ENCODE measurements at regions not wholly inside any gene's neighbourhood (a gene's known extent, or its start where the extent isn't known, plus 50 kb on each side); places are given as distances from the start of the nearest gene placed in this dataset.

DNA sequence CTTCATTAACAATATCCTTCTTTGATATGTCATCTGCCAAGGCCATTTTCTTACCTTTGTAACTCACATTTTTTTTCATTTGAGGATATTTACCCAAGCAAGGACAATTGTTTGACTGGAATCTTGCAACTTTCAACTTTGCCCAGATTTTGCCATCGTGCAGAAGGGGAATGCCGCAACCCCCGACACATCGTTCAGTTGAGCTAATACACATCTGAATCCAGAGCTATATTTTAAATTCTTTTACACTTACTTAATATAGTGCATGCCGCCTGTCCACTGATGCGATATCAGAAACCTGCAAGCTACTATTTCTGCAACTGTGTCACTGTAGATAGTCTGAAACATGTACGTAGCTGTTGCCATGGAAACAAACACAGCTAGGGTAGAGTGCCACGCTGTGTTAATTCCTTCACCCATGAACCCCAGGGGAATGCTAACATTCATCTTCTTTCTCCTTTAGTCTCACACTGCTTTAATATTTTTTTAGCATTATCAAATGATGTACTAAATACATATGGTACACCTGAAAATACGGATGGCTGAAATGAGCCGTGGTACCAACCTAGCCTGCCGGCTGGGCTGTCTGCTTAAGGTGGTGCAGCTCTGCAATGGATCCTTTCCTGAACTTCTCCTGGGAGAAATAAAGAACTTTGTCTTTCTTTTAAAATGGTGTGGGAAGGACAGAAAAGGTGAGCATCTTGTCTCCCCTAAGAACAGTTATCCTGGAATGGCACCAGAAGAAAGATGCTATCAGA, 77.0 kb upstream of the FOXN3 start:
- no peaks in the 10 kb centered on the region for H3K9me3 ChIP-seq

DNA sequence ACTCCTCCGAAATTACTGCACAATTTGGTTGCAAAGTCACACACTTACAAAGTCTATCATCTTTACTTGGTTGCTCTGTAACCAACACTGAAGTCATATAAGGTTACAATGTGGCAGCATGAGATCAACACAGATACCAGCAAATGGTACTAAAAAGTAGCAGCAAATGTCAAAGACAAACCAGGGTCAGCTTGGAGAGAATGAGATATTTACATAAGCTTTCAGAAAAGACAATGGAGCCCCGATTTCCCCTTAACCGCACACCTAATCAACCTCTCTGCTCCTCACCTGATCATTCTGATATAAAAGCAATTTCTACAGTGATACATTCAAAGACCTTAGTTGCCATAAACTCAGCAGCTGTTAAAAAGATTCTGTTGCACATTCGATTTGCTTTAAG, 76.4 kb upstream of the FOXN3 start:
- Histone ChIP-seq H3K9me3 (no peaks in the 10 kb centered on the region), H3K27ac (no peak overlapping the region), H3K27me3 (no peaks in the 10 kb centered on the region), H3K4me3 (no peak overlapping the region), H3K36me3 (no peaks in the 10 kb centered on the region), H3K4me1 (peaks cover 0 to 31% (median 13%) of the 10 kb centered on the region in 12 donors)
- 79 to 87% (median 84%) methylated on average over 4 of the region's 4 CpGs for WGBS, 4 donors
- TF ChIP-seq, protein P1, sequence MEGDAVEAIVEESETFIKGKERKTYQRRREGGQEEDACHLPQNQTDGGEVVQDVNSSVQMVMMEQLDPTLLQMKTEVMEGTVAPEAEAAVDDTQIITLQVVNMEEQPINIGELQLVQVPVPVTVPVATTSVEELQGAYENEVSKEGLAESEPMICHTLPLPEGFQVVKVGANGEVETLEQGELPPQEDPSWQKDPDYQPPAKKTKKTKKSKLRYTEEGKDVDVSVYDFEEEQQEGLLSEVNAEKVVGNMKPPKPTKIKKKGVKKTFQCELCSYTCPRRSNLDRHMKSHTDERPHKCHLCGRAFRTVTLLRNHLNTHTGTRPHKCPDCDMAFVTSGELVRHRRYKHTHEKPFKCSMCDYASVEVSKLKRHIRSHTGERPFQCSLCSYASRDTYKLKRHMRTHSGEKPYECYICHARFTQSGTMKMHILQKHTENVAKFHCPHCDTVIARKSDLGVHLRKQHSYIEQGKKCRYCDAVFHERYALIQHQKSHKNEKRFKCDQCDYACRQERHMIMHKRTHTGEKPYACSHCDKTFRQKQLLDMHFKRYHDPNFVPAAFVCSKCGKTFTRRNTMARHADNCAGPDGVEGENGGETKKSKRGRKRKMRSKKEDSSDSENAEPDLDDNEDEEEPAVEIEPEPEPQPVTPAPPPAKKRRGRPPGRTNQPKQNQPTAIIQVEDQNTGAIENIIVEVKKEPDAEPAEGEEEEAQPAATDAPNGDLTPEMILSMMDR (IDR thresholded peaks at IDR 0.05): no peak
- no peak for TF ChIP-seq POLR2A (IDR thresholded peaks at IDR 0.05)
- DNase-seq (no peak), ATAC-seq (no peak)
- intact Hi-C loops (cut with DNase I): loop anchor here in 1 of 10 donors (10.0 kb wide), 1 partner anchor 279 kb away; no protein-coding TSS in a partner anchor

More for the DNA sequence above, 77.0 kb upstream of the FOXN3 start:
- H3K27ac ChIP-seq: no peak overlapping the region
- intact Hi-C loops (cut with DNase I): loop anchor here in 1 of 10 donors (10.0 kb wide), 1 partner anchor 279 kb away; no protein-coding TSS in a partner anchor
- ATAC-seq: peak; percentile 49 to 72 (median 64)
- TF ChIP-seq POLR2A (IDR thresholded peaks at IDR 0.05): no peak
- TF ChIP-seq, protein P1 (IDR thresholded peaks at IDR 0.05): no peak
- H3K4me3 ChIP-seq: peak overlapping the region in 2 of 12 donors; percentile 4 to 18
- no peaks in the 10 kb centered on the region for H3K27me3 ChIP-seq
- no peak for DNase-seq
- no peaks in the 10 kb centered on the region for H3K36me3 ChIP-seq
- 47 to 63% (median 53%) methylated on average over 11 of the region's 11 CpGs for WGBS, 4 donors
- H3K4me1 ChIP-seq: peaks cover 0 to 31% (median 13%) of the 10 kb centered on the region in 12 donors

DNA sequence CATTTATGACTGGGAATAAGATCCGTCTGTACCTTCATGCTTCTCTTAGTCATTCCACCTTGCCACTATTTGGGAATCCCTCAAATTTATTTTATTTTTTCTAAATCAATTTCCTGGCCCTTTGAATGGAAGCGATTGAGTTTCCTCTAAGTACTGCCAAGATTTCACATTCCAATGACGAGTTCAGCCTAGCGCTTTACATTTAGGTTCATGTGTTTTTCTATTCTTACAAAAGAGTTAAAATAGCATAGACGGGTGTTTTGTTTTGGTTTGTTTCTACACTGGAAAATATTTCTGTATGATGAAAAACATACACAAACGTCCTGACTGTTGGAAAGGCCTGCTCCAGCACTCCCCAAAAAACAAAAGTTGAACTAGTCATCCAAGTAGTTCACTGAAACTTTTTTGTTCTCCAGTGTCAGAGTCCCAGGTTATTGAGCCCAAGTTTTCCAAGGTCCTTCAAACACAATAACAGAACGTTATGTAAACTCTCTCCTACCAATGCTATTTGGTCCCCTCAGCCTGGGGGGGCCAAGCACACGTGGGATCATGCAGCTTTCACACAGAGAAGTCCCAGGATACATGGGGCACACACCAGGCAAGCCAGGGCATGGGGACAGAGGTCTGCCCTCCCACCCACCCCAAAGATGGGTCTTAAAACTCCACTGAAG, 74.8 kb upstream of the FOXN3 start:
- intact Hi-C loops (cut with DNase I): loop anchor here in 1 of 10 donors (10.0 kb wide), 1 partner anchor 277 kb away; no protein-coding TSS in a partner anchor

More for the DNA sequence above, 74.8 kb upstream of the FOXN3 start:
- Histone ChIP-seq H3K4me3 (no peak overlapping the region), H3K36me3 (no peaks in the 10 kb centered on the region), H3K9me3 (no peaks in the 10 kb centered on the region), H3K27ac (no peak overlapping the region), H3K27me3 (no peaks in the 10 kb centered on the region), H3K4me1 (peaks cover 0 to 31% (median 13%) of the 10 kb centered on the region in 12 donors)
- ATAC-seq (no peak), DNase-seq (no peak)
- TF ChIP-seq, protein P1 (IDR thresholded peaks at IDR 0.05): no peak
- TF ChIP-seq POLR2A (IDR thresholded peaks at IDR 0.05): no peak
- 53 to 63% (median 62%) methylated on average over 8 of the region's 8 CpGs for WGBS, 4 donors

Data from heart left ventricle (tissue), 16 donors.